Activated T-helper 2 cell treated with anti-CD3 and anti-CD28 coated beads, Interferon-gamma antibody, Interleukin-2, Interleukin-4, amounts not matched to agents 10 μg/mL and 5 μg/mL and 100 μg/mL, durations not matched to agents 14 hours and 24 hours and 36 hours (primary cell): ENCODE measurements at regions not wholly inside any gene's neighbourhood (a gene's known extent, or its start where the extent isn't known, plus 50 kb on each side); places are given as distances from the start of the nearest gene placed in this dataset.

ENCODE experiments used
- DNase-seq: peaks from one replicate; pipeline ENCODE4 v3.0.0; 2021; ENCODE audit warnings: low spot score
- H3K27ac Mint-ChIP-seq: one replicate; pipeline ENCODE4 v1.8.0; 2021; ENCODE audit warnings: mixed read lengths
- H3K27me3 Mint-ChIP-seq: one replicate; pipeline ENCODE4 v1.8.0; 2021; ENCODE audit warnings: low read depth, mixed read lengths
- H3K36me3 Mint-ChIP-seq: one replicate; pipeline ENCODE4 v1.8.0; 2021; ENCODE audit warnings: low read depth, mixed read lengths
- H3K4me1 Mint-ChIP-seq: one replicate; pipeline ENCODE4 v1.8.0; 2021; ENCODE audit warnings: low read depth, mixed read lengths
- H3K4me3 Mint-ChIP-seq: one replicate; pipeline ENCODE4 v1.8.0; 2021; ENCODE audit warnings: low read depth, mild to moderate bottlenecking, moderate library complexity, mixed read lengths
- H3K9me3 Mint-ChIP-seq: one replicate; pipeline ENCODE4 v1.8.0; 2021; ENCODE audit warnings: mixed read lengths
- intact Hi-C: fragments of 100-400 bp; cut with micrococcal nuclease; formaldehyde crosslinking; loops from one replicate; pipeline ENCODE4 v1.15.1; 2023

DNA sequence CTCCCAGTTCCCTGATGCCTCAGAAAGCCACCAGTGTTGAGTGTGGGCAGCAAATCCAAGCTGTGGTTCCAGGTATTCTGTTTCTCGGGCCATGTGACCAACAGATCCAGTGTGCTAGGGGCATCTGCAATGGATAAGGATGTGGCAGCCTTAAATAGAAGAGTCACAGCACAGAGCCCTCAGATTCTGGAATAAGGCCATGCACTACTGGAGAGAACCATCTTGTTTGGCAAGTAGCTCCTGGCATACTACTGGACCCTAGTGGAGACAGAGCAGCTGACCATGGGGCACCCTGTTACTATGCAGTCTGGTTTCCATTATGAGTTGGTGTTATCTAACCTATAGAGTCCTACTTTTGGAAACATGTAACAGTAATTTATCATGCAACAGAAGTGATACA, 53.3 kb upstream of the ZBTB7C start:
- Mint-ChIP-seq H3K4me3 (no peak overlapping the region), H3K36me3 (no peaks in the 10 kb centered on the region), H3K27me3 (peaks cover 41% of the 10 kb centered on the region), H3K27ac (no peak overlapping the region), H3K4me1 (no peaks in the 10 kb centered on the region), H3K9me3 (no peaks in the 10 kb centered on the region)
- intact Hi-C loops, result no loop called here
- DNase-seq, result no peak

GRCh38 chr18:48460929-48461583, 51.9 kb upstream of the ZBTB7C start:
- H3K4me1 Mint-ChIP-seq, result peaks cover 3% of the 10 kb centered on the region
- no peak for DNase-seq
- no peak overlapping the region for H3K4me3 Mint-ChIP-seq
- intact Hi-C loops, result no loop called here
- H3K36me3 Mint-ChIP-seq, result no peaks in the 10 kb centered on the region
- H3K27me3 Mint-ChIP-seq, result peaks cover 47% of the 10 kb centered on the region
- no peak overlapping the region for H3K27ac Mint-ChIP-seq
- no peaks in the 10 kb centered on the region for H3K9me3 Mint-ChIP-seq

DNA sequence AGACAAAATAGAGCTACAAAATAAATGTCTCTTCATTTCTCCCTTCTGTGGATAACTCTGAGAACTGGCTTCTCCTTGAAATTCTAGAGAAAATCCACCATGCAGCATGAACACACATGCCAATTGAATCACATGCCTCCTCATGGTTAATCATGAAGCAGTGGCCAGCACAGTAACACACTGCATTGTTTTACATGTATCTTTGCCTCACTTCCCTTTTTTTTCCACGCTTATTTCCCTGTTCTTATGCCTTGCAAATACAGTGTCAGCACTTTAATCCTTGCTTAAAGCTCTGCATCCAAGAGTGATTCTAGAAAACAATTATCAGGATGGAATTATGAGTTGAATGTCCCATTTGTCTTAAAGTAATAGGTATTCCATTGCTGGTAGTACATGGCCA, 50.3 kb upstream of the ZBTB7C start:
- Mint-ChIP-seq H3K9me3 (no peaks in the 10 kb centered on the region), H3K4me3 (no peak overlapping the region), H3K27me3 (peaks cover 54% of the 10 kb centered on the region), H3K27ac (no peak overlapping the region), H3K36me3 (no peaks in the 10 kb centered on the region), H3K4me1 (peaks cover 6% of the 10 kb centered on the region)
- intact Hi-C loops, result no loop called here
- no peak for DNase-seq

DNA sequence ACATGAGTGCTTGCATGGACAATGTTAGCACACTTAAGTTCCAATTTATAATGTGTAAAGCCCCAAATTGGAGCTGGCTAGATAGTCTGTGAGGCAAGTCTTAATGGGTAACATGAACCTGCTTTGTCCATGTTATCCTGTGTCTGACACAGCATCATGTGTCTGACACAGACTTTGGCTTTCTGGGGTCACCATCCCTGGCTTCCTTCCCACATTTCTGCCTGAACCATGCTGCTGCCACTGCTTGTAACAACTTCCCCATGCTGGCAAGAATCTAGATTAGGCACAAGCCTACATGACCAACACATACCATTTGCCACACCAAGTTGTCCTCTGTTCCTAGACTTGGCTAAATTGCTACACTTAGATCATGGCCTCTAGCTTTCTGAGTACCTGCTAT, 49.8 kb upstream of the ZBTB7C start:
- Mint-ChIP-seq H3K9me3 (no peaks in the 10 kb centered on the region), H3K27me3 (peaks cover 57% of the 10 kb centered on the region), H3K4me1 (peaks cover 6% of the 10 kb centered on the region), H3K27ac (no peak overlapping the region), H3K36me3 (no peaks in the 10 kb centered on the region), H3K4me3 (no peak overlapping the region)
- intact Hi-C loops, result no loop called here
- no peak for DNase-seq
